ENCODE measurements at regions not wholly inside any gene's neighbourhood (a gene's known extent, or its start where the extent isn't known, plus 50 kb on each side); places are given as distances from the start of the nearest gene placed in this dataset.

DNA sequence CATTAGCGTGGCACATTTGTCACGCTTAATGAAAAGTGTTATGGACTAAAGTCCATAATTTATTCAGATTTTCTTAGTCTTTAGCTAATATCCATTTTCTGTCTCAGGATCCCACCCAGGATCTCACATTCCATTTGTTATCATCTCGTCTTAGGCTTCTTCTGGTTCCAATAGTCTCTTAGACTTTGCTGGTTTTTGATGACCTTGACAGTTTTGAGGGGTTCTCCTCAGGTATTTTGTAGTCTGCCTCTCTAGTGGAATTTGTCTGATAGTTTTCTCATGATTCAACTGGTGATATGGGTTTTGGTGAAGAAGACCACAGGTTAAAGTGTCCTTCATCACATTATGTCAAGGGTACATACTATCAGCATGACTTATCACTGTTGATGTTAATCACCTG lies 66.0 kb upstream of the GPR26 start:
- TF ChIP-seq CTCF (IDR thresholded peaks at IDR 0.05), result no peak
- TF ChIP-seq POLR2A (IDR thresholded peaks at IDR 0.05), result no peak

Measured in esophagus squamous epithelium (tissue), 4 donors.